HG02981 (cell line): ENCODE measurements at regions not wholly inside any gene's neighbourhood (a gene's known extent, or its start where the extent isn't known, plus 50 kb on each side); places are given as distances from the start of the nearest gene placed in this dataset.

ENCODE experiments used
- ATAC-seq: cut with Tn5 transposase; IDR thresholded peaks from one replicate; pipeline ENCODE4 v1.9.1; 2021; ENCODE audit warnings: mild to moderate bottlenecking, moderate library complexity; ENCODE audit not compliant: unreplicated experiment

DNA sequence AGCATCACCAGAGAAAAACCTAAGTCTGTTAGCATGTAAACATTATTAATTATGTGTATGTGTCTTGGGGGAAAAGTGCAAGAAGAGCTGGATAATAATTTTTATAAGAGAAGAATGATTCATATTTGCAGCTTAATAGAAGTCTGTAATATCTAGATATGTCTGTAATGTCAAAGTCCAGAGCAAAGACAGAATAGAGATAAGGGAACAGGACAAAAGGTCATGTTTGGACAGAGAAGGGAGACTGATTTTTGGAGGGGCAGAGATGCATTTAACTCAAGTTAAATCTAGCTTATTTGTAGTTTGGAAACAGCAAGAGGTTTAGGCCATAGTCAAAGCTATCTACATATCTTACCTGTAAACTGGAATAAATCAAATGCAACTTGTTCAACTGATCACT is 61.2 kb downstream of the MAGED1 start:
- ATAC-seq = no peak

DNA sequence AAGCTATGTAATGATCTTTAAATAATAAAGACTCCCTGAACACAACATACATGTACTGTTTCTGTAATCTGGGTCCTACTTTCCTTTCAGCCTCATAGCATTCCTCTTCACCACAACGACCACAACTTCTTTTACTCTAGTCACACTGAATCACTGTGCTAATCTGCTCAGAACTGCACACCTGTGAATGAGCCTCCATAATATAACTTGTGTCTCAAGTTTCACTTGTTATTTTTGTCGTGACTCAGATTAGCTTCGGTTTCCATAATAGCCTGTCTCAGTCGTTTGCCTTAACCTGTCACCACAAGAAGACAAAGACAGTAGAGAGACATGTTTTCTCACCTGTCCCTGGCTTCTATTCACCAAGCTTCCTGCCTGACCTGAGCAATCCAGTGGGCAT is 61.8 kb downstream of the MAGED1 start:
- ATAC-seq = peak; percentile 99

DNA sequence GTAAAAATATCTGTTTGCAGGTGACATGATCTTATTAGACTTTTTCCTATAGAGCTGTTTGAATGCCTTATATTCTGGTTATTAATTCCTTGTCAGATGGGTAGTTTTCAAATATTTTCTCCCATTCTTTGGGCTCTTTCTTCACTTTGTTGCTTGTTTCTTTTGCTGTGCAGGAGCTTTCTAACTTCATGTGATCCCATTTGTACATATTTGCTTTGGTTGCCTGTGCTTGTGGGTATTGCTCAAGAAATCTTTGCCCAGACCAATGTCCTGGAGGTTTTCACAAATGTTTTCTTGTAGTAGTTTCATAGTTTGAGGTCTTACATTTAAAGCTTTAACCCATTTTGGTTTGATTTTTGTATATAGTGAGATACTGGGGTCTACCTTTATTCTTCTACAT is 63.0 kb downstream of the MAGED1 start:
- no peak for ATAC-seq

DNA sequence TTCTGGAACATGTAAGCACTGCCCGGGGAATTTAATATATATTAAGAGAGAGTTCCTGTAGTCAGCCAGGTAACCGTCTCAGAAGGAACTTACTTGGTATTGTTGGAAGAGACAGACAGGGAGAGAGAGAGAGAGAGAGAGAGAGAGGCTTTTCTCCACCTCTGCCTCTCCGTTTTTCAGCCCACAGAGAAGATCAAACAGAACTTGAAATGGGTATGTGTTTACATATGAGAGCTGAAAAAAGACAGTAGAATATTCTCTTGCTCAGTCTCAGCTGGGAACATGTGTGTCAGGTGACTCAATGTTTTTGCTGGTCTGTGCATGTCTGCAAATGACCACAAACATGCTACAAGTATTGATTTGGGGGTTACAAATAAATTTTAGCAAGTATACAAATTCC is 81.9 kb downstream of the MAGED1 start:
- ATAC-seq = no peak

DNA sequence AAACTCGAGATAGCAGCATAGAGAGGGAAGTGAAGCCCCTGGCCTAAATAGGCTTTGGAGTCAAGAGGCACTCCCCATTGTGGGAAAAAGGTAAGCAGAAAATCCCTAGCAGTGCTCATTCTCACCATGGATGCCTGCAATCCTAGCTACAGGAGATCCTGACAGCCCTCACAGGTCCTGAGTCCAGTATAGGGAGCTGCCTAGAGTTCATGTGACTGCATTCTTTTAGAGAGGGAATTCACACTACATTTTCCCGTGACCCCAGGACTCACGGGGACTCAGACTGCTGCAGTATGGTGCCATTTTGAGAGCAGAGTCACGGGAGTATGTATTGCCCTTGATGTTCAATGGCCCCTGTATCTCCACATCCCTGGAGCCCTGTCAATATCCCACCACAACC is 82.4 kb downstream of the MAGED1 start:
- no peak for ATAC-seq

DNA sequence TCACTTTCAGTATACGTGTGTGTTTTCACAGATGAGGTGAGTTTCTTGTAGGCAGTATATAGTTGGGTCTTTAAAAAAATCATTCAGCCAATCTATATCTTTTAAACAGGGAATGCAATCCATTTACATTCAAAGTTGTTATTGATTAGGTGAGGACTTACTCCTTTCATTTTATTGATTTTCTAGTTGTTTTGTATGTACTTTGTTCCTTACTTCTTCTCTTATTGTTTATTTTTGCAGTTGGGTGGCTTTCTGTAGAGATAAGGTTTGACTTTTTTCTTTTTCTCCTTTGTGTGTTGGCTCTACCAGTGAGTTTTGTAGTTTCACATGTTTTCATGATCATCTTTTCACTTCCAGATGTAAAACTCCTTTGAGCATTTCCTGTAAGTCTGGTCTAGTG is 83.1 kb downstream of the MAGED1 start:
- ATAC-seq = no peak
